ENCODE measurements at regions not wholly inside any gene's neighbourhood (a gene's known extent, or its start where the extent isn't known, plus 50 kb on each side); places are given as distances from the start of the nearest gene placed in this dataset.

DNA sequence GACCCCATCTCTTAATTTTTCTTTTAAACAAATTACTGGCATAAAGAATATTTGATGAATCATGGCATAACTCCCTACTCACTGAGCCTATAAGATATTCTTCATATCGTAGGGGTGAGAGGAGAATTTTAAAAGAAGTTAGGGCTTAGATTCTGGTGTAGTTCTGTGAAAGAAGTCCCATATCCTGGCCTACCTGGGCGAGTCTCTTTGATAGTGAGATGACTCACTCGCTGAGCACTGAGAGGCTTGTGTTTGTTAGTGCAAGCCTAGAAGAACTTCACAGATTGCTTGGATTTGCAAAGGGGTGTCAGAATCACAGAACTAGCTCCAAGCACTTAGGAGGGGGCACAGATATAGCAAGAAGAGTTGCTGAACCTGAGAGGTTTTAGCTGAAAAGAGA lies 133.8 kb upstream of the TMC3 start:
- Histone ChIP-seq H3K27me3 (no peaks in the 10 kb centered on the region), H3K9me3 (no peaks in the 10 kb centered on the region), H3K36me3 (no peaks in the 10 kb centered on the region), H3K4me3 (no peak overlapping the region), H3K27ac (no peak overlapping the region), H3K4me1 (no peaks in the 10 kb centered on the region)
- intact Hi-C loops (cut with DNase I) = no loop called here
- 45 to 51% methylated on average over 3 of the region's 3 CpGs for WGBS, 2 donors
- DNase-seq = no peak
- TF ChIP-seq POLR2A (IDR thresholded peaks at IDR 0.05) = no peak
- TF ChIP-seq, protein P1, sequence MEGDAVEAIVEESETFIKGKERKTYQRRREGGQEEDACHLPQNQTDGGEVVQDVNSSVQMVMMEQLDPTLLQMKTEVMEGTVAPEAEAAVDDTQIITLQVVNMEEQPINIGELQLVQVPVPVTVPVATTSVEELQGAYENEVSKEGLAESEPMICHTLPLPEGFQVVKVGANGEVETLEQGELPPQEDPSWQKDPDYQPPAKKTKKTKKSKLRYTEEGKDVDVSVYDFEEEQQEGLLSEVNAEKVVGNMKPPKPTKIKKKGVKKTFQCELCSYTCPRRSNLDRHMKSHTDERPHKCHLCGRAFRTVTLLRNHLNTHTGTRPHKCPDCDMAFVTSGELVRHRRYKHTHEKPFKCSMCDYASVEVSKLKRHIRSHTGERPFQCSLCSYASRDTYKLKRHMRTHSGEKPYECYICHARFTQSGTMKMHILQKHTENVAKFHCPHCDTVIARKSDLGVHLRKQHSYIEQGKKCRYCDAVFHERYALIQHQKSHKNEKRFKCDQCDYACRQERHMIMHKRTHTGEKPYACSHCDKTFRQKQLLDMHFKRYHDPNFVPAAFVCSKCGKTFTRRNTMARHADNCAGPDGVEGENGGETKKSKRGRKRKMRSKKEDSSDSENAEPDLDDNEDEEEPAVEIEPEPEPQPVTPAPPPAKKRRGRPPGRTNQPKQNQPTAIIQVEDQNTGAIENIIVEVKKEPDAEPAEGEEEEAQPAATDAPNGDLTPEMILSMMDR (IDR thresholded peaks at IDR 0.05) = no peak

DNA sequence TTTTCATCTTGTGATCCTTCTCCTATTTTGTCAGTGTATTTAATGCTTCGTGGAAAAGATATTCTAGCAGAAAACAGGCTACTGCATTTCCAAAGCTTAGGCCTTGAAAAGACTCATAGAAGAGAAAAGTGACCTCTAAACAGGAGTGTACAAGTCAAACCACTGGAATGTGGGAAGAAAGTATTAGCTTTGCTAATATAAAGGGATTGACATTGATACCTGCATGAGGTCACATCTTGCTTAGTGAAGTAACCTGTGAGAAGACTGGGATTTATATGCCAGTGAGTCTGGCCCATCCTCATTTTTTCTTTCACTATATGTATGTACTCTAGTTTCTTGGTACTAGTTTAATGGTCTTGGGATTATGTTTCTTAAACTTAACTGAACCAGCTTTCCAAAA lies 132.9 kb upstream of the TMC3 start:
- Histone ChIP-seq H3K4me3 (no peak overlapping the region), H3K27ac (no peak overlapping the region), H3K4me1 (no peaks in the 10 kb centered on the region), H3K9me3 (no peaks in the 10 kb centered on the region), H3K27me3 (no peaks in the 10 kb centered on the region), H3K36me3 (no peaks in the 10 kb centered on the region)
- no peak for TF ChIP-seq POLR2A (IDR thresholded peaks at IDR 0.05)
- TF ChIP-seq, protein P1 (IDR thresholded peaks at IDR 0.05) = no peak
- no peak for DNase-seq
- WGBS, 2 donors = 82 to 91% methylated on average over 1 of the region's 1 CpG
- intact Hi-C loops (cut with DNase I) = no loop called here

DNA sequence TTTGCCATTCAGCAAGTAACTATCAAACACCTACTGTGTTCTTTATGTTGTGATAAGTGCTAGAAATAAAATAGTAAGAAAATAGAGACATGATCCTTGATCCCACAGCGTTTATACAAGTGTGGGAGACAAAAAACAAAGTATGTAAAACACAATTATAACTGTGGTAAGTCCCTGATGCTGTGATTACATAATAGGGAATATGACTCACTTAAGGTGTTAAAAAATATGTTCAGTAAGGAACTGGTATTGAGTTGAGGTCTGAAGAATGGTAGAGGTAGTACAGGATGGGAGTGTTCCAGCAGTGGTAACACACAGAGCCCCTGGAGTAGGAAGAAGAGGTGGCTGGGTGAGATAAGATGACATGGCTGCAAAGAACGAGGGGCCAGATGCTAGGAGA lies 132.1 kb upstream of the TMC3 start:
- Histone ChIP-seq H3K27me3 (no peaks in the 10 kb centered on the region), H3K9me3 (no peaks in the 10 kb centered on the region), H3K27ac (no peak overlapping the region), H3K4me1 (no peaks in the 10 kb centered on the region), H3K36me3 (no peaks in the 10 kb centered on the region), H3K4me3 (no peak overlapping the region)
- 49 to 57% methylated on average over 2 of the region's 2 CpGs for WGBS, 2 donors
- intact Hi-C loops (cut with DNase I) = no loop called here
- TF ChIP-seq, protein P1 (IDR thresholded peaks at IDR 0.05) = no peak
- TF ChIP-seq POLR2A (IDR thresholded peaks at IDR 0.05) = no peak
- no peak for DNase-seq

DNA sequence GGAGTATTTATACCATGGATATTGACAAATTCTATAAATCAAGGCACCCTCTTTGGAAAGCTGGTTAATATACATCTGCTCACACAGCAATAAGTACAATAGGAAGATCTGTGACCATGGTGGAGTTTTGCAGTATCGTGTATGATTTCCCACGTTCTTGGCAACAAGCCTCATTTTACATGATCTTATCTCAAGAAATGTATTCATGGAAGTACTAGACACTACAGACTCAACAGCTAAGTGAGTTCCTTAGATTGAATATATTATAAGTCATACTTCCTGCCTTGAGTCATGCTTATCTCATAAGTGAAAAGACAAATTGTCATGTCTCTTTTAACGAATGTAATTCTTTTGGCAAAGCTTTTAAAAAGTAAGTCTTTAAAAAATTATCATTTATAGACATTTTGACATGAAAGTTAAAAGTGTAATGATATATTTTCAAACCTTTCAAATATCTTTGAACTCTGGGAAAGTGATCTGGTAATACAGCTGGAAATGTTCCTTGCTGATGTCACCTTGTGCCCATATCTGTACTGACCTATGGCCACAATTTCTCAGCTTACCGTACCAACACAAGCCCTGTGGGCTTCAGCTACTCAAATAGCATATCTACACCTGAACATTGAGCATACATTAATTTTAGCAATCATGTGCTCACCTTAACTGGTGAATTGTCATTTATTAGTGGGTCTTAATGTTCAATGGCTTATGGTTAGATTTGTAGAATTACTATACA lies 130.3 kb upstream of the TMC3 start:
- 33 to 36% methylated on average over 4 of the region's 4 CpGs for WGBS, 2 donors
- Histone ChIP-seq H3K36me3 (no peaks in the 10 kb centered on the region), H3K27me3 (no peaks in the 10 kb centered on the region), H3K27ac (no peak overlapping the region), H3K9me3 (no peaks in the 10 kb centered on the region), H3K4me3 (no peak overlapping the region), H3K4me1 (no peaks in the 10 kb centered on the region)
- DNase-seq = no peak
- intact Hi-C loops (cut with DNase I) = no loop called here
- no peak for TF ChIP-seq POLR2A (IDR thresholded peaks at IDR 0.05)
- TF ChIP-seq, protein P1 (IDR thresholded peaks at IDR 0.05) = no peak

DNA sequence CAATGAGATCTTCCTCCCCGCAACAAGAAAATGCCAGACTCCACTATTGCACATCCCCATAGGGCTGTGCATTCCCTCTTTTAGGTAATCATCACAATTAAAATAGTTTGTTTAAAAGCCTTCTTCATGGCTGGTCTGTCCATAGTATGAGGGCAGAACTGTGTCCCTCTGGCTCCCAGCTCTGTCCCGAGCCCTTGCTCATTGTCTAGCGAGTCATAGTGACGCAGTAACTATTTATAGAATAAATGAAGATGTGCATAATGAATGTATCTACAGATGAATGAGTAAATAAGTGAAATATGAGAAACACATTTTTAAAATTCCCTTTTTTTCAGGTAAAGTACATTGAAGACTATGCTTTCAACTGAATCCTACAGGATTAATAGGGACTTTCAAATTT lies 128.4 kb upstream of the TMC3 start:
- no peak for TF ChIP-seq POLR2A (IDR thresholded peaks at IDR 0.05)
- TF ChIP-seq, protein P1 (IDR thresholded peaks at IDR 0.05) = no peak
- no peak for DNase-seq
- intact Hi-C loops (cut with DNase I) = no loop called here
- Histone ChIP-seq H3K36me3 (no peaks in the 10 kb centered on the region), H3K9me3 (no peaks in the 10 kb centered on the region), H3K27ac (no peak overlapping the region), H3K4me3 (no peak overlapping the region), H3K4me1 (no peaks in the 10 kb centered on the region), H3K27me3 (peaks cover 0 to 5% (median 0%) of the 10 kb centered on the region in 4 donors)
- WGBS, 2 donors = 80 to 83% methylated on average over 4 of the region's 4 CpGs

Data from esophagus squamous epithelium (tissue), 5 donors.